Adrenal gland (tissue), 9 donors: ENCODE measurements at regions not wholly inside any gene's neighbourhood (a gene's known extent, or its start where the extent isn't known, plus 50 kb on each side); places are given as distances from the start of the nearest gene placed in this dataset.
"Not testable (repeated sequence)": the region's sequence is repeated elsewhere in the genome, so short reads cannot be mapped to it uniquely, and the experiment has no call there.

Experiments used
- DNase-seq, 7 donors: peaks; one replicate each; pipeline ENCODE4 v3.0.0-alpha.2; 2019 to 2020
- H3K27ac ChIP-seq, 5 donors: fragments of 200-600 bp; sonication (generic) in 4 of 5; 1 replicate in 3 of 5; 2 replicates in 2 of 5; pipeline versions ENCODE4 v1.5.1 to v1.8.0; 2016 to 2020; ENCODE audit warnings: mild to moderate bottlenecking in 1 of 5
- H3K27me3 ChIP-seq: fragments of 200-600 bp; 2 replicates; pipeline ENCODE4 v1.8.0; 2021
- H3K36me3 ChIP-seq, 2 donors: fragments of 200-600 bp; replicated peaks in 1 of 2; 1 replicate in 1 of 2; 2 replicates in 1 of 2; pipeline versions ENCODE4 v1.5.1 to v1.8.0; 2018 to 2022
- H3K4me1 ChIP-seq, 2 donors: fragments of 200-600 bp; replicated peaks in 1 of 2; 1 replicate in 1 of 2; 2 replicates in 1 of 2; pipeline versions ENCODE4 v1.5.1 to v1.8.0; 2018 to 2021
- H3K4me3 ChIP-seq, 4 donors: fragments of 200-600 bp; sonication (generic) in 3 of 4; one replicate each; pipeline ENCODE4 v1.5.1; 2016 to 2018
- H3K9me3 ChIP-seq, 3 donors: fragments of 200-600 bp; sonication (generic) in 1 of 3; replicated peaks in 1 of 3; 1 replicate in 2 of 3; 2 replicates in 1 of 3; pipeline versions ENCODE4 v1.5.1 to v1.8.0; 2016 to 2021
- CTCF ChIP-seq, 6 experiments: fragments of 450-650 bp in 4 of 6; fragments of 200-600 bp in 2 of 6; sonication (generic) in 1 of 6; IDR thresholded peaks; 1 replicate in 5 of 6; 2 replicates in 1 of 6; pipeline versions ENCODE4 v1.5.1 to v1.8.0; 2016 to 2021; ENCODE audit warnings: antibody characterized with exemption in 6 of 6, mild to moderate bottlenecking in 2 of 6, moderate library complexity in 1 of 6
- POLR2A ChIP-seq, 2 donors: fragments of 450-650 bp; IDR thresholded peaks; one replicate each; pipeline ENCODE4 v1.6.1; 2017; ENCODE audit warnings: antibody characterized with exemption in 2 of 2, mild to moderate bottlenecking in 2 of 2, moderate library complexity in 1 of 2
- WGBS, 4 donors: extraction: QIAGEN DNeasy Blood & Tissue Kit in 2 of 4; methylation state at CpG; one replicate each; pipeline versions ENCODE4 v1.1.5 to v1.1.7; 2013 to 2017; 5-methylcytosine and 5-hydroxymethylcytosine counted together
- intact Hi-C, 2 donors: fragments of 100-400 bp; cut with DNase I; formaldehyde crosslinking; loops; one replicate each; pipeline versions ENCODE4 v1.14.1 to v1.15.0; 2022 to 2023
- donor health status: healthy with polysubstance abuse.
- donor health status: Bipolar disorder and iron deficiency.
- donor health status: DM: yes; HTN: yes; CAD: no.
- donor health status: DM: no; HTN: no; CAD: no.
- donor health status: DM: no; HTN: no; CAD: no.

GRCh38 chr10:28991333-28992270 lies 297.3 kb upstream of the LYZL1 start:
- Histone ChIP-seq H3K27ac (no peak overlapping the region), H3K4me1 (no peaks in the 10 kb centered on the region), H3K27me3 (no peaks in the 10 kb centered on the region), H3K4me3 (no peak overlapping the region), H3K9me3 (no peaks in the 10 kb centered on the region), H3K36me3 (no peaks in the 10 kb centered on the region)
- TF ChIP-seq POLR2A (IDR thresholded peaks at IDR 0.05) = no peak
- peak; percentile 75 to 89 (median 78) for TF ChIP-seq CTCF (IDR thresholded peaks at IDR 0.05)
- DNase-seq = peak in 6 of 7 donors; percentile 38 to 65 (median 44)
- intact Hi-C loops = loop anchor here in 1 of 2 donors (5.0 kb wide), 1 partner anchor 324 kb away; no protein-coding TSS in a partner anchor
- WGBS, 4 donors = 80 to 88% (median 86%) methylated on average over 6 to 7 of the region's 7 CpGs

- Histone ChIP-seq H3K9me3 (no peaks in the 10 kb centered on the region), H3K4me3 (no peak overlapping the region), H3K4me1 (no peaks in the 10 kb centered on the region), H3K27me3 (no peaks in the 10 kb centered on the region), H3K27ac (no peak overlapping the region), H3K36me3 (no peaks in the 10 kb centered on the region)
- TF ChIP-seq CTCF (IDR thresholded peaks at IDR 0.05) (no peak), POLR2A (IDR thresholded peaks at IDR 0.05) (no peak)
- 75 to 88% (median 86%) methylated on average over 7 to 8 of the region's 8 CpGs for WGBS, 4 donors
- intact Hi-C loops = loop anchor here in 1 of 2 donors (5.0 kb wide), 1 partner anchor 326 kb away; no protein-coding TSS in a partner anchor
- DNase-seq = no peak
These were observed 295.8 kb upstream of the LYZL1 start for GRCh38 chr10:28993056-28993455.

- no peaks in the 10 kb centered on the region for H3K36me3 ChIP-seq
- 70 to 91% (median 80%) methylated on average over 1 of the region's 1 CpG for WGBS, 4 donors
- no peak overlapping the region for H3K4me3 ChIP-seq
- intact Hi-C loops = loop anchor here in 1 of 2 donors (5.0 kb wide), 1 partner anchor 327 kb away; no protein-coding TSS in a partner anchor
- H3K27ac ChIP-seq = no peak overlapping the region
- TF ChIP-seq POLR2A (IDR thresholded peaks at IDR 0.05) = no peak
- TF ChIP-seq CTCF (IDR thresholded peaks at IDR 0.05) = no peak
- no peak for DNase-seq
- H3K9me3 ChIP-seq = no peaks in the 10 kb centered on the region
- H3K4me1 ChIP-seq = no peaks in the 10 kb centered on the region
- no peaks in the 10 kb centered on the region for H3K27me3 ChIP-seq
These were observed 295.0 kb upstream of the LYZL1 start for GRCh38 chr10:28993861-28994260.

- 82 to 93% (median 89%) methylated on average over 5 of the region's 5 CpGs for WGBS, 4 donors
- not testable (repeated sequence) for H3K4me3 ChIP-seq, H3K9me3 ChIP-seq, H3K27ac ChIP-seq, H3K36me3 ChIP-seq, H3K4me1 ChIP-seq, DNase-seq, H3K27me3 ChIP-seq
- intact Hi-C loops = loop anchor here in 1 of 2 donors (5.0 kb wide), 1 partner anchor 328 kb away; no protein-coding TSS in a partner anchor
These were observed 294.1 kb upstream of the LYZL1 start for GRCh38 chr10:28994802-28995201.
